ENCODE measurements at regions not wholly inside any gene's neighbourhood (a gene's known extent, or its start where the extent isn't known, plus 50 kb on each side); places are given as distances from the start of the nearest gene placed in this dataset.
"Not testable (repeated sequence)": the region's sequence is repeated elsewhere in the genome, so short reads cannot be mapped to it uniquely, and the experiment has no call there.

GRCh38 chr2:195535911-195536522 is 121.0 kb upstream of the SLC39A10 start:
- DNase-seq = peak; percentile 39 to 73

- DNase-seq = no peak
Observed at GRCh38 chr2:195534971-195535370, 122.1 kb upstream of the SLC39A10 start.

- peak; percentile 59 to 82 for DNase-seq
Observed at GRCh38 chr2:195533771-195534642, 123.0 kb upstream of the SLC39A10 start.

- DNase-seq = no peak
Observed at GRCh38 chr2:195532628-195533271, 124.3 kb upstream of the SLC39A10 start.

GRCh38 chr2:195532255-195532627 is 124.8 kb upstream of the SLC39A10 start:
- no peak for DNase-seq

GRCh38 chr2:195531754-195532153 is 125.3 kb upstream of the SLC39A10 start:
- DNase-seq = no peak

- DNase-seq = not testable (repeated sequence)
Observed at GRCh38 chr2:195523242-195523641, 133.8 kb upstream of the SLC39A10 start.

- DNase-seq = no peak
Observed at GRCh38 chr2:195521589-195521988, 135.4 kb upstream of the SLC39A10 start.

GRCh38 chr2:195520671-195521155 is 136.3 kb upstream of the SLC39A10 start:
- DNase-seq = no peak

GRCh38 chr2:195515551-195515950 is 141.5 kb upstream of the SLC39A10 start:
- DNase-seq = no peak

GRCh38 chr2:195514365-195514764 is 142.7 kb upstream of the SLC39A10 start:
- DNase-seq = no peak

GRCh38 chr2:195513119-195513518 is 143.9 kb upstream of the SLC39A10 start:
- DNase-seq = no peak

- no peak for DNase-seq
Observed at GRCh38 chr2:195509551-195509950, 147.5 kb upstream of the SLC39A10 start.

GRCh38 chr2:195508139-195508455 is 148.9 kb upstream of the SLC39A10 start:
- no peak for DNase-seq

GRCh38 chr2:195507447-195508138 is 149.4 kb upstream of the SLC39A10 start:
- no peak for DNase-seq

GRCh38 chr2:195505701-195506100 is 151.3 kb upstream of the SLC39A10 start:
- DNase-seq = no peak

GRCh38 chr2:195503208-195503607 is 153.8 kb upstream of the SLC39A10 start:
- DNase-seq = no peak

GRCh38 chr2:195501746-195502145 is 155.3 kb upstream of the SLC39A10 start:
- DNase-seq = no peak

- DNase-seq = no peak
Observed at GRCh38 chr2:195500879-195501278, 156.1 kb upstream of the SLC39A10 start.

GRCh38 chr2:195498839-195499490 is 158.1 kb upstream of the SLC39A10 start:
- DNase-seq = no peak

- peak; percentile 34 to 66 for DNase-seq
Observed at GRCh38 chr2:195498176-195498575, 158.8 kb upstream of the SLC39A10 start.

- no peak for DNase-seq
Observed at GRCh38 chr2:195496991-195497390, 160.0 kb upstream of the SLC39A10 start.

- no peak for DNase-seq
Observed at GRCh38 chr2:195495966-195496365, 161.1 kb upstream of the SLC39A10 start.
